GM12874 (cell line): ENCODE measurements at regions not wholly inside any gene's neighbourhood (a gene's known extent, or its start where the extent isn't known, plus 50 kb on each side); places are given as distances from the start of the nearest gene placed in this dataset.
A peak's percentile ranks its signal among the peaks of the same experiment; 100 is the strongest.

Experiments used
- CTCF ChIP-seq: IDR thresholded peaks from 2 replicates; pipeline ENCODE4 v1.5.1; 2011; ENCODE audit warnings: low read depth, mild to moderate bottlenecking, control low read depth, low read length, moderate library complexity; ENCODE audit not compliant: insufficient read depth

- TF ChIP-seq CTCF = peak; percentile 55
These were observed 133.7 kb downstream of the AEBP2 start for GRCh38 chr12:19572920-19573558.

- no peak for TF ChIP-seq CTCF
These were observed 134.6 kb downstream of the AEBP2 start for GRCh38 chr12:19573866-19574265.

- TF ChIP-seq CTCF = no peak
These were observed 135.3 kb downstream of the AEBP2 start for GRCh38 chr12:19574601-19575000.

- no peak for TF ChIP-seq CTCF
These were observed 136.3 kb downstream of the AEBP2 start for GRCh38 chr12:19575337-19576243.

GRCh38 chr12:19576506-19577280, 137.4 kb downstream of the AEBP2 start:
- TF ChIP-seq CTCF = no peak

- TF ChIP-seq CTCF = no peak
These were observed 137.9 kb downstream of the AEBP2 start for GRCh38 chr12:19577281-19577530.

- no peak for TF ChIP-seq CTCF
These were observed 145.4 kb downstream of the AEBP2 start for GRCh38 chr12:19584732-19585131.
